ENCODE measurements at regions not wholly inside any gene's neighbourhood (a gene's known extent, or its start where the extent isn't known, plus 50 kb on each side); places are given as distances from the start of the nearest gene placed in this dataset.
"Not testable (repeated sequence)": the region's sequence is repeated elsewhere in the genome, so short reads cannot be mapped to it uniquely, and the experiment has no call there.

- H3K9me3 ChIP-seq (ENCODE audit: control insufficient read depth in 1 of 2, low read length in 2 of 2); H3K27ac ChIP-seq (ENCODE audit: low read depth, low read length); intact Hi-C loops (cut with micrococcal nuclease); DNase-seq; H3K36me3 ChIP-seq (ENCODE audit: insufficient read depth, low read length); H3K27me3 ChIP-seq (ENCODE audit: insufficient read depth, low read length); H3K4me3 ChIP-seq (ENCODE audit: low read length in 2 of 2); H3K27ac Mint-ChIP-seq; H3K4me1 Mint-ChIP-seq; H3K4me1 ChIP-seq (ENCODE audit: insufficient read depth, low read length); H3K4me3 Mint-ChIP-seq; H3K27me3 Mint-ChIP-seq; POLR2A ChIA-PET (ENCODE audit: partially characterized antibody); H3K36me3 Mint-ChIP-seq; H3K9me3 Mint-ChIP-seq; CTCF ChIA-PET (ENCODE audit: partially characterized antibody): not testable (repeated sequence)
These were observed 611.5 kb downstream of the LTN1 start for GRCh38 chr21:28381000-28381745.

- Histone ChIP-seq H3K4me3 (ENCODE audit: low read length in 2 of 2) (no peak overlapping the region), H3K4me1 (ENCODE audit: insufficient read depth, low read length) (no peaks in the 10 kb centered on the region), H3K27ac (ENCODE audit: low read depth, low read length) (no peak overlapping the region), H3K9me3 (ENCODE audit: control insufficient read depth in 1 of 2, low read length in 2 of 2) (no peaks in the 10 kb centered on the region), H3K36me3 (ENCODE audit: insufficient read depth, low read length) (no peaks in the 10 kb centered on the region), H3K27me3 (ENCODE audit: insufficient read depth, low read length) (no peaks in the 10 kb centered on the region)
- ChIA-PET POLR2A (ENCODE audit: partially characterized antibody) (no interaction called here), CTCF (ENCODE audit: partially characterized antibody) (no interaction called here)
- DNase-seq: no peak
- no peaks in the 10 kb centered on the region for H3K36me3 Mint-ChIP-seq
- intact Hi-C loops (cut with micrococcal nuclease): no loop called here
- no peak overlapping the region for H3K4me3 Mint-ChIP-seq
- H3K4me1 Mint-ChIP-seq: peaks cover 0 to 2% (median 0%) of the 10 kb centered on the region in 4 donors
- no peak overlapping the region for H3K27ac Mint-ChIP-seq
- peaks cover 0 to 4% of the 10 kb centered on the region in 2 donors for H3K27me3 Mint-ChIP-seq
- peaks cover 0 to 9% (median 2%) of the 10 kb centered on the region in 8 donors for H3K9me3 Mint-ChIP-seq
These were observed 612.4 kb downstream of the LTN1 start for GRCh38 chr21:28380241-28380640.

- Histone ChIP-seq H3K27me3 (ENCODE audit: insufficient read depth, low read length) (no peaks in the 10 kb centered on the region), H3K4me1 (ENCODE audit: insufficient read depth, low read length) (no peaks in the 10 kb centered on the region), H3K27ac (ENCODE audit: low read depth, low read length) (no peak overlapping the region), H3K9me3 (ENCODE audit: control insufficient read depth in 1 of 2, low read length in 2 of 2) (no peaks in the 10 kb centered on the region), H3K4me3 (ENCODE audit: low read length in 2 of 2) (no peak overlapping the region), H3K36me3 (ENCODE audit: insufficient read depth, low read length) (no peaks in the 10 kb centered on the region)
- H3K4me1 Mint-ChIP-seq: no peaks in the 10 kb centered on the region
- intact Hi-C loops (cut with micrococcal nuclease): no loop called here
- H3K9me3 Mint-ChIP-seq: peaks cover 0 to 24% (median 12%) of the 10 kb centered on the region in 8 donors
- H3K36me3 Mint-ChIP-seq: no peaks in the 10 kb centered on the region
- CTCF ChIA-PET (ENCODE audit: partially characterized antibody): no interaction called here
- H3K4me3 Mint-ChIP-seq: no peak overlapping the region
- peaks cover 0 to 2% of the 10 kb centered on the region in 2 donors for H3K27me3 Mint-ChIP-seq
- DNase-seq: no peak
- H3K27ac Mint-ChIP-seq: no peak overlapping the region
- POLR2A ChIA-PET (ENCODE audit: partially characterized antibody): no interaction called here
These were observed 614.7 kb downstream of the LTN1 start for GRCh38 chr21:28378026-28378425.

- Histone ChIP-seq H3K27ac (ENCODE audit: low read depth, low read length) (no peak overlapping the region), H3K4me1 (ENCODE audit: insufficient read depth, low read length) (no peaks in the 10 kb centered on the region), H3K36me3 (ENCODE audit: insufficient read depth, low read length) (no peaks in the 10 kb centered on the region), H3K9me3 (ENCODE audit: control insufficient read depth in 1 of 2, low read length in 2 of 2) (no peaks in the 10 kb centered on the region), H3K27me3 (ENCODE audit: insufficient read depth, low read length) (no peaks in the 10 kb centered on the region), H3K4me3 (ENCODE audit: low read length in 2 of 2) (no peak overlapping the region)
- ChIA-PET CTCF (ENCODE audit: partially characterized antibody) (no interaction called here), POLR2A (ENCODE audit: partially characterized antibody) (no interaction called here)
- no peak for DNase-seq
- Mint-ChIP-seq H3K36me3 (peaks cover 0 to 2% of the 10 kb centered on the region in 2 donors), H3K9me3 (peaks cover 0 to 37% (median 22%) of the 10 kb centered on the region in 8 donors), H3K4me1 (no peaks in the 10 kb centered on the region), H3K27me3 (peaks cover 0 to 2% of the 10 kb centered on the region in 2 donors), H3K27ac (no peak overlapping the region), H3K4me3 (no peak overlapping the region)
- intact Hi-C loops (cut with micrococcal nuclease): no loop called here
These were observed 616.8 kb downstream of the LTN1 start for GRCh38 chr21:28375708-28376385.

GRCh38 chr21:28374881-28375280 is 617.8 kb downstream of the LTN1 start:
- DNase-seq: no peak

GRCh38 chr21:28371713-28372112 is 621.0 kb downstream of the LTN1 start:
- H3K4me3 ChIP-seq (ENCODE audit: low read length in 2 of 2): no peak overlapping the region
- no peaks in the 10 kb centered on the region for H3K4me1 Mint-ChIP-seq
- no peaks in the 10 kb centered on the region for H3K4me1 ChIP-seq (ENCODE audit: insufficient read depth, low read length)
- no peaks in the 10 kb centered on the region for H3K36me3 ChIP-seq (ENCODE audit: insufficient read depth, low read length)
- H3K27me3 ChIP-seq (ENCODE audit: insufficient read depth, low read length): no peaks in the 10 kb centered on the region
- ChIA-PET POLR2A (ENCODE audit: partially characterized antibody) (no interaction called here), CTCF (ENCODE audit: partially characterized antibody) (no interaction called here)
- H3K27ac ChIP-seq (ENCODE audit: low read depth, low read length): no peak overlapping the region
- no peaks in the 10 kb centered on the region for H3K9me3 ChIP-seq (ENCODE audit: control insufficient read depth in 1 of 2, low read length in 2 of 2)
- DNase-seq: no peak
- peaks cover 0 to 47% (median 25%) of the 10 kb centered on the region in 8 donors for H3K9me3 Mint-ChIP-seq
- intact Hi-C loops (cut with micrococcal nuclease): no loop called here
- no peak overlapping the region for H3K4me3 Mint-ChIP-seq
- peaks cover 0 to 2% of the 10 kb centered on the region in 2 donors for H3K27me3 Mint-ChIP-seq
- H3K27ac Mint-ChIP-seq: no peak overlapping the region
- peaks cover 0 to 2% of the 10 kb centered on the region in 2 donors for H3K36me3 Mint-ChIP-seq

More at GRCh38 chr21:28374881-28375280, 617.8 kb downstream of the LTN1 start:
- Mint-ChIP-seq H3K27ac (no peak overlapping the region), H3K4me1 (no peaks in the 10 kb centered on the region), H3K4me3 (no peak overlapping the region), H3K36me3 (peaks cover 0 to 2% of the 10 kb centered on the region in 2 donors), H3K27me3 (peaks cover 0 to 2% of the 10 kb centered on the region in 2 donors), H3K9me3 (peaks cover 0 to 44% (median 24%) of the 10 kb centered on the region in 8 donors)
- Histone ChIP-seq H3K4me1 (ENCODE audit: insufficient read depth, low read length) (no peaks in the 10 kb centered on the region), H3K36me3 (ENCODE audit: insufficient read depth, low read length) (no peaks in the 10 kb centered on the region), H3K27ac (ENCODE audit: low read depth, low read length) (no peak overlapping the region), H3K9me3 (ENCODE audit: control insufficient read depth in 1 of 2, low read length in 2 of 2) (no peaks in the 10 kb centered on the region), H3K27me3 (ENCODE audit: insufficient read depth, low read length) (no peaks in the 10 kb centered on the region), H3K4me3 (ENCODE audit: low read length in 2 of 2) (no peak overlapping the region)
- intact Hi-C loops (cut with micrococcal nuclease): no loop called here
- POLR2A ChIA-PET (ENCODE audit: partially characterized antibody): no interaction called here
- CTCF ChIA-PET (ENCODE audit: partially characterized antibody): no interaction called here

- Mint-ChIP-seq H3K36me3 (no peaks in the 10 kb centered on the region), H3K4me3 (no peak overlapping the region), H3K4me1 (no peaks in the 10 kb centered on the region), H3K27ac (peak overlapping the region in 1 of 7 donors; percentile 68), H3K9me3 (no peaks in the 10 kb centered on the region), H3K27me3 (no peaks in the 10 kb centered on the region)
- intact Hi-C loops (cut with micrococcal nuclease): no loop called here
- H3K4me3 ChIP-seq (ENCODE audit: low read length in 2 of 2): no peak overlapping the region
- no peaks in the 10 kb centered on the region for H3K9me3 ChIP-seq (ENCODE audit: control insufficient read depth in 1 of 2, low read length in 2 of 2)
- ChIA-PET CTCF (ENCODE audit: partially characterized antibody) (no interaction called here), POLR2A (ENCODE audit: partially characterized antibody) (no interaction called here)
- no peaks in the 10 kb centered on the region for H3K4me1 ChIP-seq (ENCODE audit: insufficient read depth, low read length)
- no peaks in the 10 kb centered on the region for H3K36me3 ChIP-seq (ENCODE audit: insufficient read depth, low read length)
- no peak overlapping the region for H3K27ac ChIP-seq (ENCODE audit: low read depth, low read length)
- DNase-seq: no peak
- H3K27me3 ChIP-seq (ENCODE audit: insufficient read depth, low read length): no peaks in the 10 kb centered on the region
These were observed 633.4 kb downstream of the LTN1 start for GRCh38 chr21:28359300-28359699.

All from CD4-positive, alpha-beta memory T cell (primary cell).